Loucy (cell line): ENCODE measurements at regions not wholly inside any gene's neighbourhood (a gene's known extent, or its start where the extent isn't known, plus 50 kb on each side); places are given as distances from the start of the nearest gene placed in this dataset.

Experiments
- CTCF ChIP-seq: fragments of 200-600 bp; sonication (generic); conservative IDR thresholded peaks from 2 replicates; pipeline ENCODE4 v1.5.1; 2014; ENCODE audit warnings: mild to moderate bottlenecking, antibody characterized with exemption, low read length
- EZH2phosphoT487 ChIP-seq: fragments of 200-600 bp; IDR thresholded peaks from 2 replicates; pipeline ENCODE4 v1.6.1; 2018; ENCODE audit warnings: antibody characterized with exemption, mild to moderate bottlenecking, moderate library complexity, borderline replicate concordance

DNA sequence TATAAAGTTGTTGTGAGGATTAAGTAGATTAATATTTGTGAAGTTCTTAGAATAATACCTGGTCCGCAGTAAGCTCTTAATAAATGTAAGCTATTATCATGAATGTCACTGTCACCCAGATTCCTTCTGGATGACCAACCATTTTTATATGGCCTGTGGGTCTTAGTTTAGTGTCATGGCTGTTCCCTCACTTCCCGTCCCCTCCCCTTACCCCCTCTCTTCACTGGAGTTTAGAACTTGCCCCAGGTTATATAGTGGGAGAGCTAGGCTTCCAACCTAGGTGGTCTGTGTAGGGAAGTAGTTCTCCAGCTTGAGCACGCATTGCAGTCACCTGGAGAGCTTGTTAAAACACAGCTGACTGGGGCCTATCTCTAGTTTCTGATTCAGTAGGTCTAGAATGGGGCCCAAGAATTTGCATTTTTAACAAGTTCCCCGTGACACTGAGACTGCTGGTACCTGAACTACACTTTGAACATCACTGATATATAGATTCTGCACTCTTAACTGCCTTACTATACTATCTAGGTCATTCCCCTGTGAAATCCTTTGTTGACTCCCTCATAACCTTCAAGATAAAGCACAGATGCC, 66.9 kb upstream of the PLAC1 start:
- TF ChIP-seq CTCF, result no peak
- TF ChIP-seq EZH2phosphoT487, result no peak
